Endothelial cell of umbilical vein (primary cell): ENCODE measurements at regions not wholly inside any gene's neighbourhood (a gene's known extent, or its start where the extent isn't known, plus 50 kb on each side); places are given as distances from the start of the nearest gene placed in this dataset.

Experiments
- BruUV-seq: library from RNA; stranded (reverse); fragments of 400-500 nt; replicated peaks from 2 replicates; lab custom pipeline; 2021; lab: Mats Ljungman, UMichigan
- CTCF ChIA-PET: fragments of 300-600, 350-600 bp; sonication (Branson Sonifier 250); formaldehyde crosslinking; loops from one replicate; lab custom pipeline; 2021; ENCODE audit warnings: antibody characterized with exemption, inconsistent platforms; lab: Charles Lee
- POLR2A ChIA-PET: fragments of 300-600, 350-600 bp; sonication (Branson Sonifier 250); formaldehyde crosslinking; loops from one replicate; lab custom pipeline; 2021; ENCODE audit warnings: antibody characterized with exemption, inconsistent platforms; lab: Charles Lee
- DNase-seq: peaks from one replicate; pipeline ENCODE4 v3.0.0-alpha.2; 2011; ENCODE audit warnings: low read depth, low spot score
- FAIRE-seq: peaks from 2 replicates; lab custom pipeline; 2011; peaks lifted over from hg19 to GRCh38; lab: Jason Lieb, UNC
- H2AFZ ChIP-seq: 2 replicates; pipeline ENCODE4 v1.6.0; 2012; ENCODE audit warnings: low read depth, low read length, control low read depth, inconsistent platforms
- H3K27ac ChIP-seq: 2 replicates; pipeline ENCODE4 v1.5.1; 2011; ENCODE audit warnings: low read depth, mild to moderate bottlenecking, control low read depth, low read length, moderate library complexity; ENCODE audit not compliant: insufficient read depth
- H3K27me3 ChIP-seq, 2 experiments: 2 replicates each; pipeline versions ENCODE4 v1.6.0 to v1.6.1; 2011; ENCODE audit warnings: low read length in 2 of 2, mixed read lengths in 1 of 2; ENCODE audit not compliant: control insufficient read depth in 2 of 2, insufficient read depth in 2 of 2
- H3K36me3 ChIP-seq, 2 experiments: 2 replicates in 1 of 2; 3 replicates in 1 of 2; pipeline ENCODE4 v1.5.1; 2011; ENCODE audit warnings: low read length in 2 of 2, mild to moderate bottlenecking in 1 of 2, moderate library complexity in 1 of 2; ENCODE audit not compliant: control insufficient read depth in 2 of 2, insufficient read depth in 2 of 2; ENCODE audit errors: extremely low read depth in 1 of 2
- H3K4me1 ChIP-seq: 3 replicates; pipeline ENCODE4 v1.5.1; 2011; ENCODE audit warnings: mild to moderate bottlenecking, low read length; ENCODE audit not compliant: control insufficient read depth, insufficient read depth; ENCODE audit errors: extremely low read depth
- H3K4me2 ChIP-seq: 2 replicates; pipeline ENCODE4 v1.6.1; 2011; ENCODE audit warnings: low read length, control low read depth, mixed read lengths; ENCODE audit not compliant: insufficient read depth
- H3K4me3 ChIP-seq, 3 experiments: fragments of 200-600 bp in 1 of 3; sonication (generic), shearing (Covaris generic) in 1 of 3; replicated peaks in 1 of 3; 2 replicates each; pipeline ENCODE4 v1.5.1; 2011 to 2016; ENCODE audit warnings: control low read depth in 3 of 3, low read length in 3 of 3, mild to moderate bottlenecking in 2 of 3, inconsistent platforms in 1 of 3, low read depth in 1 of 3, moderate library complexity in 1 of 3; ENCODE audit not compliant: insufficient read depth in 1 of 3
- H3K79me2 ChIP-seq: 2 replicates; pipeline ENCODE4 v1.6.0; 2012; ENCODE audit warnings: low read length, inconsistent platforms; ENCODE audit not compliant: control insufficient read depth, insufficient read depth
- H3K9ac ChIP-seq: replicated peaks from 2 replicates; pipeline ENCODE3; 2011; ENCODE audit warnings: low read length, control low read depth; ENCODE audit not compliant: insufficient read depth; ENCODE audit errors: extremely low read depth
- H3K9me1 ChIP-seq: replicated peaks from 3 replicates; pipeline ENCODE4 v1.6.0; 2011; ENCODE audit warnings: mild to moderate bottlenecking, low read length; ENCODE audit not compliant: control insufficient read depth, insufficient read depth; ENCODE audit errors: extremely low read depth
- H3K9me3 ChIP-seq: replicated peaks from 2 replicates; pipeline ENCODE4 v1.5.1; 2012; ENCODE audit warnings: low read length, inconsistent platforms; ENCODE audit not compliant: control insufficient read depth, insufficient read depth
- H4K20me1 ChIP-seq: replicated peaks from 2 replicates; pipeline ENCODE3; 2011; ENCODE audit warnings: mild to moderate bottlenecking, low read length; ENCODE audit not compliant: control insufficient read depth, insufficient read depth; ENCODE audit errors: extremely low read depth
- EZH2 ChIP-seq: IDR thresholded peaks from 2 replicates; pipeline ENCODE4 v1.6.1; 2012; ENCODE audit warnings: borderline replicate concordance, low read depth, mild to moderate bottlenecking, moderate library complexity, low read length, inconsistent platforms; ENCODE audit not compliant: severe bottlenecking
- FOS ChIP-seq: IDR thresholded peaks from 2 replicates; pipeline ENCODE4 v1.6.1; 2011; ENCODE audit warnings: mild to moderate bottlenecking, low read length, moderate library complexity, borderline replicate concordance; ENCODE audit not compliant: insufficient read depth
- GATA2 ChIP-seq: IDR thresholded peaks from 2 replicates; pipeline ENCODE4 v1.7.0; 2011; ENCODE audit warnings: low read depth, mild to moderate bottlenecking, moderate library complexity, mixed read lengths, low read length; ENCODE audit not compliant: insufficient read length, insufficient read depth
- JUN ChIP-seq: IDR thresholded peaks from 2 replicates; pipeline ENCODE4 v1.6.1; 2011; ENCODE audit warnings: borderline replicate concordance, low read depth; ENCODE audit not compliant: insufficient read length, insufficient read depth
- MYC ChIP-seq: IDR thresholded peaks from one replicate; pipeline ENCODE4 v1.6.1; 2011; ENCODE audit warnings: mild to moderate bottlenecking, low read depth, low read length
- POLR2A ChIP-seq: IDR thresholded peaks from 2 replicates; pipeline ENCODE4 v1.6.1; 2012; ENCODE audit warnings: low read depth, mild to moderate bottlenecking, control low read depth, low read length
- POLR2AphosphoS5 ChIP-seq: IDR thresholded peaks from 2 replicates; pipeline ENCODE4 v1.6.1; 2012; ENCODE audit warnings: low read depth, mild to moderate bottlenecking, control low read depth, low read length, moderate library complexity; ENCODE audit not compliant: insufficient read depth
- dilution Hi-C: fragments of 300-500 bp; cut with MboI; formaldehyde crosslinking; loops from one replicate; pipeline ENCODE4 v1.15.0; 2019; ENCODE audit warnings: low sequenced_read_pairs; ENCODE audit not compliant: extremely low pct_ligation_motif_present
- intact Hi-C: fragments of 100-400 bp; cut with micrococcal nuclease; formaldehyde crosslinking; loops from one replicate; pipeline ENCODE4 v1.10.0; 2022
- TF ChIP-seq, protein P1 (sequence below), 2 donors: IDR thresholded peaks; 1 replicate in 1 of 2; 2 replicates in 1 of 2; pipeline ENCODE4 v1.5.1; 2011; ENCODE audit warnings: low read length in 2 of 2, mild to moderate bottlenecking in 2 of 2, moderate library complexity in 2 of 2, control low read depth in 1 of 2, inconsistent platforms in 1 of 2, low read depth in 1 of 2; ENCODE audit not compliant: insufficient read depth in 1 of 2; ENCODE audit errors: extremely low read depth in 1 of 2
- TF ChIP-seq, protein P2 (sequence below): IDR thresholded peaks from 2 replicates; pipeline ENCODE4 v1.6.1; 2011; ENCODE audit not compliant: insufficient read depth, insufficient read length

DNA sequence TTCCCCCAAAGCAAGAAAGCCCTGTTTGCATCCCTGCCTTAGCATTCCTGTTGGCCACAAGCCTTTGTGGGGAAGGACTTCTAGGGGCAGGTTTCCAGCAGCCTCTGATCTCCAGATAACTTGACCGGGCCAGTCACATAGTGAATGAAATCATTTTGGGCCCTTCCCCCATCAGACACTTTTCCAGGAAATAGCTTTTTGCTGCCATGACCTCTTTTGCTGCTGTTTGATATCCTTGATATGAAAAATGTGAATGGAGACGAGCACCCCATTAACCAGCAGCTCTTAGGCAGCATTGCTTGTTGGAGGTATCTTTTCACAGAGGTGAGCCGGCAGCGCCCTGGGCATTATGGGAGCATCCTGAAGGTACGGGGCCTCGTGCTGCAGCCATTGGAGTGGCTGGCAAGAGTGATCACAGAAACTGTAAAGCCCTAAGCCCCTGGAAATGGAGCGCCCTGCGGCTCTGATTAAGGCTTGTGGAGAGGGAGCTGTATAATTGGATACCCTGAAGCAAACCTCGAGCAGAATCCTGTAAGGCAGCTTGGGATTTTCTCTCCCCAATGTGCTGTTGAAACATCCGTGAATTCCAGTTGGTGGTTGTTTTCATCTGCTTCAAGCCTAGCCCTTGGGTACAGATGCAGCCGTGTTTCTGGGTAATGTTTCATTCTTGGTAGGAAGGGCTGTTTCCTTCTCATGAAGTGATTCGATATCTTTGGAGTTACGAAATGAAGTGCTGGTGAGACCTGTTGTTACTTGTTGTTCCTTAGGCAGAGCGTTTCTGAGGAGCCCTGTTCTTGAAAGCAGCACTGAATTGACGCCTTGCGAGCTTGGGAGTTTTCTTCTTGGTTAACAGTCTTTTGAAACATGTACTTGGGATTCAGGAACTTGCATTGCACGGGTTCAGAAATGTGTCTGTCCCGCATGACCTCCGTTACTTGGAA, 179.0 kb downstream of the PTEN start:
- POLR2A ChIA-PET, result no interaction called here
- no peaks in the 10 kb centered on the region for H3K9me3 ChIP-seq
- H3K27me3 ChIP-seq, result no peaks in the 10 kb centered on the region
- no peak overlapping the region for H3K9ac ChIP-seq
- BruUV-seq, result no TSS peak
- no peak overlapping the region for H2AFZ ChIP-seq
- CTCF ChIA-PET, result interaction anchor here (1.5 kb wide), 1 partner anchor 15 kb away, joined by 4 read pairs; no protein-coding TSS in a partner anchor
- H3K4me3 ChIP-seq, result no peak overlapping the region
- H3K79me2 ChIP-seq, result no peaks in the 10 kb centered on the region
- H3K36me3 ChIP-seq, result no peaks in the 10 kb centered on the region
- FAIRE-seq (no peak), DNase-seq (no peak)
- intact Hi-C loops (loop anchor here (2.0 kb wide), 1 partner anchor 26 kb away; no protein-coding TSS in a partner anchor), dilution Hi-C loops (no loop called here)
- TF ChIP-seq, protein P1, sequence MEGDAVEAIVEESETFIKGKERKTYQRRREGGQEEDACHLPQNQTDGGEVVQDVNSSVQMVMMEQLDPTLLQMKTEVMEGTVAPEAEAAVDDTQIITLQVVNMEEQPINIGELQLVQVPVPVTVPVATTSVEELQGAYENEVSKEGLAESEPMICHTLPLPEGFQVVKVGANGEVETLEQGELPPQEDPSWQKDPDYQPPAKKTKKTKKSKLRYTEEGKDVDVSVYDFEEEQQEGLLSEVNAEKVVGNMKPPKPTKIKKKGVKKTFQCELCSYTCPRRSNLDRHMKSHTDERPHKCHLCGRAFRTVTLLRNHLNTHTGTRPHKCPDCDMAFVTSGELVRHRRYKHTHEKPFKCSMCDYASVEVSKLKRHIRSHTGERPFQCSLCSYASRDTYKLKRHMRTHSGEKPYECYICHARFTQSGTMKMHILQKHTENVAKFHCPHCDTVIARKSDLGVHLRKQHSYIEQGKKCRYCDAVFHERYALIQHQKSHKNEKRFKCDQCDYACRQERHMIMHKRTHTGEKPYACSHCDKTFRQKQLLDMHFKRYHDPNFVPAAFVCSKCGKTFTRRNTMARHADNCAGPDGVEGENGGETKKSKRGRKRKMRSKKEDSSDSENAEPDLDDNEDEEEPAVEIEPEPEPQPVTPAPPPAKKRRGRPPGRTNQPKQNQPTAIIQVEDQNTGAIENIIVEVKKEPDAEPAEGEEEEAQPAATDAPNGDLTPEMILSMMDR (IDR thresholded peaks at IDR 0.05; ENCODE audit: extremely low read depth in 1 of 2, insufficient read depth in 1 of 2, low read depth in 1 of 2, low read length in 2 of 2), result no peak
- TF ChIP-seq, protein P2, sequence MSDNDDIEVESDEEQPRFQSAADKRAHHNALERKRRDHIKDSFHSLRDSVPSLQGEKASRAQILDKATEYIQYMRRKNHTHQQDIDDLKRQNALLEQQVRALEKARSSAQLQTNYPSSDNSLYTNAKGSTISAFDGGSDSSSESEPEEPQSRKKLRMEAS, result no peak
- TF ChIP-seq EZH2 (no peak), MYC (no peak), JUN (no peak), GATA2 (no peak), FOS (no peak), POLR2AphosphoS5 (no peak), POLR2A (no peak)
- H3K9me1 ChIP-seq, result no peaks in the 10 kb centered on the region
- H3K27ac ChIP-seq, result no peak overlapping the region
- no peak overlapping the region for H3K4me2 ChIP-seq
- H4K20me1 ChIP-seq, result no peaks in the 10 kb centered on the region
- no peaks in the 10 kb centered on the region for H3K4me1 ChIP-seq
